HepG2 (cell line): ENCODE measurements at regions not wholly inside any gene's neighbourhood (a gene's known extent, or its start where the extent isn't known, plus 50 kb on each side); places are given as distances from the start of the nearest gene placed in this dataset.

Experiments
- ATAC-seq: fragments of 200-7000 bp; cut with Tn5 transposase; 3 replicates; pipeline ENCODE4 v1.9.1; 2020; ENCODE audit warnings: mild to moderate bottlenecking, moderate library complexity
- BruUV-seq: library from RNA; stranded (reverse); fragments of 400-500 nt; replicated peaks from 2 replicates; lab custom pipeline; 2021; lab: Mats Ljungman, UMichigan
- CTCF ChIA-PET: fragments of 300-600 bp; formaldehyde crosslinking; extraction: SDS; loops from one replicate; lab custom pipeline; 2021; ENCODE audit warnings: low total read pairs, inconsistent platforms, low intra/inter-chr PET ratio; lab: Yijun Ruan, JAX
- POLR2A ChIA-PET: fragments of 350-600 bp; sonication (Branson Sonifier 250); formaldehyde crosslinking; loops from one replicate; lab custom pipeline; 2020; ENCODE audit warnings: antibody characterized with exemption, inconsistent platforms; lab: Yijun Ruan, JAX
- DNase-seq: peaks from one replicate; pipeline ENCODE4 v3.0.0-alpha.2; 2015; ENCODE audit warnings: low spot score
- FAIRE-seq: peaks from 3 replicates; lab custom pipeline; 2011; peaks lifted over from hg19 to GRCh38; lab: Jason Lieb, UNC
- H2AFZ ChIP-seq: one replicate; pipeline ENCODE4 v1.6.1; 2011; ENCODE audit warnings: low read length, inconsistent platforms
- H3K27ac ChIP-seq: fragments of 300-600 bp; 3 replicates; pipeline ENCODE4 v1.8.0; 2011; ENCODE audit warnings: mixed run types, mild to moderate bottlenecking, mixed read lengths, low read length, inconsistent platforms; ENCODE audit not compliant: insufficient read depth; ENCODE audit errors: extremely low read length
- H3K27me3 ChIP-seq, 2 experiments: fragments of 200-600 bp in 1 of 2; 2 replicates in 1 of 2; 3 replicates in 1 of 2; pipeline versions ENCODE4 v1.6.0 to v1.8.0; 2011; ENCODE audit warnings: low read length in 2 of 2, mild to moderate bottlenecking in 2 of 2, moderate library complexity in 2 of 2, inconsistent platforms in 1 of 2; ENCODE audit not compliant: insufficient read depth in 2 of 2, control insufficient read depth in 1 of 2
- H3K36me3 ChIP-seq, 2 experiments: fragments of 200-600 bp in 1 of 2; replicated peaks in 1 of 2; 2 replicates in 1 of 2; 3 replicates in 1 of 2; pipeline versions ENCODE4 v1.5.1 to v1.8.0; 2011; ENCODE audit warnings: low read length in 2 of 2, inconsistent platforms in 1 of 2; ENCODE audit not compliant: insufficient read depth in 2 of 2, control insufficient read depth in 1 of 2
- H3K4me1 ChIP-seq: 2 replicates; pipeline ENCODE4 v1.5.1; 2012; ENCODE audit warnings: low read length, inconsistent platforms; ENCODE audit not compliant: insufficient read depth
- H3K4me2 ChIP-seq: 2 replicates; pipeline ENCODE4 v1.6.0; 2011; ENCODE audit warnings: low read depth, low read length, inconsistent platforms
- H3K4me3 ChIP-seq, 3 experiments: fragments of 200-600 bp in 1 of 3; sonication (generic), shearing (Covaris generic) in 1 of 3; replicated peaks in 1 of 3; 2 replicates each; pipeline ENCODE4 v1.5.1; 2011 to 2016; ENCODE audit warnings: low read length in 3 of 3, inconsistent platforms in 2 of 3, low read depth in 2 of 3, mild to moderate bottlenecking in 2 of 3, control low read depth in 1 of 3, mixed read lengths in 1 of 3; ENCODE audit not compliant: insufficient read depth in 1 of 3
- H3K79me2 ChIP-seq: one replicate; pipeline ENCODE4 v1.6.1; 2011; ENCODE audit warnings: low read length, inconsistent platforms; ENCODE audit not compliant: insufficient read depth
- H3K9ac ChIP-seq: 2 replicates; pipeline ENCODE4 v1.6.0; 2011; ENCODE audit warnings: mild to moderate bottlenecking, low read depth, low read length, inconsistent platforms; ENCODE audit not compliant: insufficient read depth
- H3K9me3 ChIP-seq: 2 replicates; pipeline ENCODE4 v1.5.1; 2012; ENCODE audit warnings: mild to moderate bottlenecking, low read length
- H4K20me1 ChIP-seq: 2 replicates; pipeline ENCODE4 v1.6.0; 2011; ENCODE audit warnings: inconsistent platforms, mild to moderate bottlenecking, low read length, moderate library complexity; ENCODE audit not compliant: insufficient read depth
- DR1 ChIP-seq: sonication (generic); formaldehyde crosslinking; IDR thresholded peaks from 2 replicates; pipeline ENCODE4 v1.8.0; 2021; ENCODE audit warnings: mild to moderate bottlenecking, missing genetic modification reagents, inconsistent platforms
- EZH2 ChIP-seq: conservative IDR thresholded peaks from 2 replicates; pipeline ENCODE4 v1.6.1; 2012; ENCODE audit warnings: mild to moderate bottlenecking, low read depth, low read length, moderate library complexity
- FOSL1 ChIP-seq: sonication (generic); formaldehyde crosslinking; IDR thresholded peaks from 2 replicates; pipeline ENCODE4 v1.9.0; 2021; ENCODE audit warnings: missing genetic modification reagents, borderline replicate concordance
- HNRNPK ChIP-seq: fragments of 200-400 bp; formaldehyde crosslinking; IDR thresholded peaks from 2 replicates; pipeline ENCODE4 v1.6.1; 2018; ENCODE audit warnings: low read length, low read depth, moderate library complexity, mild to moderate bottlenecking; ENCODE audit not compliant: poor library complexity, severe bottlenecking
- MTF1 ChIP-seq: sonication (generic); formaldehyde crosslinking; IDR thresholded peaks from 2 replicates; pipeline ENCODE4 v1.5.0; 2020; ENCODE audit warnings: missing genetic modification reagents
- ONECUT2 ChIP-seq: sonication (generic); formaldehyde crosslinking; IDR thresholded peaks from 2 replicates; pipeline ENCODE4 v1.4.0; 2020; ENCODE audit warnings: missing genetic modification reagents
- POLR2AphosphoS5 ChIP-seq: IDR thresholded peaks from 2 replicates; pipeline ENCODE4 v1.6.1; 2012; ENCODE audit warnings: low read depth, low read length
- THYN1 ChIP-seq: sonication (generic); formaldehyde crosslinking; IDR thresholded peaks from 2 replicates; pipeline ENCODE4 v1.8.1; 2023; ENCODE audit warnings: low read depth, mild to moderate bottlenecking, moderate library complexity, missing genetic modification reagents, borderline replicate concordance
- ZBTB21 ChIP-seq: sonication (generic); formaldehyde crosslinking; IDR thresholded peaks from 2 replicates; pipeline ENCODE4 v1.4.0; 2020; ENCODE audit warnings: missing genetic modification reagents
- ZFAT ChIP-seq: sonication (generic); formaldehyde crosslinking; conservative IDR thresholded peaks from 2 replicates; pipeline ENCODE4 v1.8.1; 2023; ENCODE audit warnings: missing genetic modification reagents, inconsistent platforms
- ZMYM3 ChIP-seq: sonication (generic); formaldehyde crosslinking; IDR thresholded peaks from 2 replicates; pipeline ENCODE4 v1.5.1; 2020; ENCODE audit warnings: mild to moderate bottlenecking, missing genetic modification reagents
- ZNF264 ChIP-seq: sonication (generic); formaldehyde crosslinking; IDR thresholded peaks from 2 replicates; pipeline ENCODE4 v1.4.0; 2020; ENCODE audit warnings: missing genetic modification reagents
- ZNF326 ChIP-seq: sonication (generic); formaldehyde crosslinking; IDR thresholded peaks from 2 replicates; pipeline ENCODE4 v1.4.0; 2020; ENCODE audit warnings: missing genetic modification reagents, borderline replicate concordance
- ZNF510 ChIP-seq: sonication (generic); formaldehyde crosslinking; IDR thresholded peaks from 2 replicates; pipeline ENCODE4 v1.4.0; 2020; ENCODE audit warnings: low read depth, mild to moderate bottlenecking, missing genetic modification reagents
- ZNF569 ChIP-seq: sonication (generic); formaldehyde crosslinking; IDR thresholded peaks from 2 replicates; pipeline ENCODE4 v1.5.0; 2020; ENCODE audit warnings: mild to moderate bottlenecking, missing genetic modification reagents, moderate library complexity, borderline replicate concordance
- WGBS: methylation state at CpG from one replicate; pipeline ENCODE4 v1.1.6; 2017; ENCODE audit warnings: low lambda C conversion rate; 5-methylcytosine and 5-hydroxymethylcytosine counted together
- in situ Hi-C: cut with HindIII; loops from 2 replicates; pipeline ENCODE4 v1.10.0; 2017; ENCODE audit warnings: low pct_unique_long_range_greater_than_20kb; ENCODE audit not compliant: extremely low pct_ligation_motif_present
- intact Hi-C: fragments of 100-400 bp; cut with micrococcal nuclease; formaldehyde crosslinking; loops from one replicate; pipeline ENCODE4 v1.10.0; 2022; ENCODE audit not compliant: unreplicated experiment
- TF ChIP-seq, protein P1 (sequence below): IDR thresholded peaks from 2 replicates; pipeline ENCODE4 v1.6.1; 2016; ENCODE audit warnings: mild to moderate bottlenecking
- TF ChIP-seq, protein P2 (sequence below): sonication (generic); formaldehyde crosslinking; IDR thresholded peaks from 2 replicates; pipeline ENCODE4 v1.8.1; 2023; ENCODE audit warnings: mild to moderate bottlenecking, missing genetic modification reagents
- TF ChIP-seq, protein P3 (sequence below): sonication (generic); formaldehyde crosslinking; IDR thresholded peaks from 2 replicates; pipeline ENCODE4 v1.4.0; 2020; ENCODE audit warnings: missing genetic modification reagents; ENCODE audit errors: not compliant biosample characterization

DNA sequence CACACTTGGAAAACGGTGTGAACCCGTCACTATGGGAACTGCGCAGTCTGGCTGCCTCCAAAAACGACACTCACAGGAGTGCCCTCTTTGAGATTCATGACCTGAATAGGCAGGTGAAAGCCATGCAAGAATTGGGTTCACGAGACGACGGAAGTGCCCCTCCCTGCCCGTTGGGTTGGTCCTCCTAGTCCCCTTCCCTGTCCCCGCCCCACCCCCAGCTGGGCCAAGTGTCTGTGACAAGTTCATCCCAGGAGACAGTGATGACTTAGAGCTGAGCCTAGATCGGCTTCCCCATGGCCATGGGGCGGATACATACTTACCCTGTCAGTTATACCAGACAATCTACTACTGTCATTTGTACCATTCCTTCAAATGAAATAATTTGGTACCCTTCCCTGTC lies 1137.7 kb upstream of the CHAC2 start:
- POLR2A ChIA-PET = no interaction called here
- no peak for TF ChIP-seq MTF1 (CRISPR knock-in tag)
- no peak for TF ChIP-seq ZFAT (CRISPR knock-in tag)
- no peak for TF ChIP-seq ZNF569
- no peak for TF ChIP-seq FOSL1 (CRISPR knock-in tag)
- no peak for TF ChIP-seq ZNF510
- no peak for TF ChIP-seq POLR2AphosphoS5
- TF ChIP-seq, protein P1, sequence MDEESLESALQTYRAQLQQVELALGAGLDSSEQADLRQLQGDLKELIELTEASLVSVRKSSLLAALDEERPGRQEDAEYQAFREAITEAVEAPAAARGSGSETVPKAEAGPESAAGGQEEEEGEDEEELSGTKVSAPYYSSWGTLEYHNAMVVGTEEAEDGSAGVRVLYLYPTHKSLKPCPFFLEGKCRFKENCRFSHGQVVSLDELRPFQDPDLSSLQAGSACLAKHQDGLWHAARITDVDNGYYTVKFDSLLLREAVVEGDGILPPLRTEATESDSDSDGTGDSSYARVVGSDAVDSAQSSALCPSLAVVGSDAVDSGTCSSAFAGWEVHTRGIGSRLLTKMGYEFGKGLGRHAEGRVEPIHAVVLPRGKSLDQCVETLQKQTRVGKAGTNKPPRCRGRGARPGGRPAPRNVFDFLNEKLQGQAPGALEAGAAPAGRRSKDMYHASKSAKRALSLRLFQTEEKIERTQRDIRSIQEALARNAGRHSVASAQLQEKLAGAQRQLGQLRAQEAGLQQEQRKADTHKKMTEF (CRISPR knock-in tag) = no peak
- no peak for TF ChIP-seq DR1
- no TSS peak for BruUV-seq
- no peaks in the 10 kb centered on the region for H4K20me1 ChIP-seq
- no peaks in the 10 kb centered on the region for H3K79me2 ChIP-seq
- ATAC-seq (no peak), DNase-seq (no peak), FAIRE-seq (no peak)
- H3K4me3 ChIP-seq = no peak overlapping the region
- H3K36me3 ChIP-seq = no peaks in the 10 kb centered on the region
- H3K4me1 ChIP-seq = no peaks in the 10 kb centered on the region
- no peak overlapping the region for H3K27ac ChIP-seq
- in situ Hi-C loops = no loop called here
- H3K9ac ChIP-seq = no peak overlapping the region
- WGBS = 40% methylated on average over 10 of the region's 11 CpGs
- no peak overlapping the region for H2AFZ ChIP-seq
- CTCF ChIA-PET = no interaction called here
- intact Hi-C loops = no loop called here
- H3K9me3 ChIP-seq = peaks cover 77% of the 10 kb centered on the region
- H3K4me2 ChIP-seq = no peak overlapping the region
- no peaks in the 10 kb centered on the region for H3K27me3 ChIP-seq

DNA sequence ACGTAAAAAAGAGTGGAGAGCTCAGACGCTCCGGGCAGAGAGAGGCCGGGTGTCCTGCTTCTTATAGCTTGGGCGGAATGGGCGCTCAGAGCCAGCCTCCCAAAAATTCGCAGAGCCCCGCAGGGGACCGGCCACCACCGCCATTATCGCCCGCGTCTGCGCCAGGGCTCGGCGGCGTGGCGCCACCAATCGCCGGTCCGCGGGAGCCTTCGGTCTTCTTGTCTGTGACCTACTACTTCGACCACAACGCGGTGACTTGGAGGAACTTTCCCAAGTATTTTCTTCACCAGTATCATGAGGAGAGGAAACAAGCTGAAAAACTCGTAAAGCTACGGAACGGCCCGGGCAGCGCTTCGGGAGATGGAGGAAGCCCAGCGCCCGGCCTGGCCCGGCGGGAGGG lies 1138.1 kb upstream of the CHAC2 start:
- H3K79me2 ChIP-seq = no peaks in the 10 kb centered on the region
- POLR2A ChIA-PET = no interaction called here
- CTCF ChIA-PET = no interaction called here
- no peak overlapping the region for H3K27ac ChIP-seq
- WGBS = 81% methylated on average over 36 of the region's 36 CpGs
- ATAC-seq (no peak), FAIRE-seq (no peak), DNase-seq (no peak)
- no peaks in the 10 kb centered on the region for H4K20me1 ChIP-seq
- H3K4me2 ChIP-seq = no peak overlapping the region
- in situ Hi-C loops = no loop called here
- H3K36me3 ChIP-seq = no peaks in the 10 kb centered on the region
- H3K4me3 ChIP-seq = no peak overlapping the region
- intact Hi-C loops = no loop called here
- no peaks in the 10 kb centered on the region for H3K4me1 ChIP-seq
- H2AFZ ChIP-seq = no peak overlapping the region
- H3K27me3 ChIP-seq = no peaks in the 10 kb centered on the region
- no TSS peak for BruUV-seq
- no peak overlapping the region for H3K9ac ChIP-seq
- H3K9me3 ChIP-seq = peaks cover 78% of the 10 kb centered on the region
- no peak for TF ChIP-seq EZH2
- TF ChIP-seq, protein P2, sequence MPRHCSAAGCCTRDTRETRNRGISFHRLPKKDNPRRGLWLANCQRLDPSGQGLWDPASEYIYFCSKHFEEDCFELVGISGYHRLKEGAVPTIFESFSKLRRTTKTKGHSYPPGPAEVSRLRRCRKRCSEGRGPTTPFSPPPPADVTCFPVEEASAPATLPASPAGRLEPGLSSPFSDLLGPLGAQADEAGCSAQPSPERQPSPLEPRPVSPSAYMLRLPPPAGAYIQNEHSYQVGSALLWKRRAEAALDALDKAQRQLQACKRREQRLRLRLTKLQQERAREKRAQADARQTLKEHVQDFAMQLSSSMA (CRISPR knock-in tag) = no peak
- TF ChIP-seq ZBTB21 = no peak
- no peak for TF ChIP-seq HNRNPK
- TF ChIP-seq ZNF264 = no peak
- TF ChIP-seq ONECUT2 (CRISPR knock-in tag) = no peak
- no peak for TF ChIP-seq ZMYM3
- TF ChIP-seq, protein P3, sequence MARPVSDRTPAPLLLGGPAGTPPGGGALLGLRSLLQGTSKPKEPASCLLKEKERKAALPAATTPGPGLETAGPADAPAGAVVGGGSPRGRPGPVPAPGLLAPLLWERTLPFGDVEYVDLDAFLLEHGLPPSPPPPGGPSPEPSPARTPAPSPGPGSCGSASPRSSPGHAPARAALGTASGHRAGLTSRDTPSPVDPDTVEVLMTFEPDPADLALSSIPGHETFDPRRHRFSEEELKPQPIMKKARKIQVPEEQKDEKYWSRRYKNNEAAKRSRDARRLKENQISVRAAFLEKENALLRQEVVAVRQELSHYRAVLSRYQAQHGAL (CRISPR knock-in tag) = no peak
- TF ChIP-seq THYN1 (CRISPR knock-in tag) = no peak
- no peak for TF ChIP-seq ZNF326 (CRISPR knock-in tag)
